Duodenal mucosa (tissue), 2 donors: ENCODE measurements at regions not wholly inside any gene's neighbourhood (a gene's known extent, or its start where the extent isn't known, plus 50 kb on each side); places are given as distances from the start of the nearest gene placed in this dataset.
"Not testable (repeated sequence)": the region's sequence is repeated elsewhere in the genome, so short reads cannot be mapped to it uniquely, and the experiment has no call there.

Experiments
- H3K27ac ChIP-seq: one replicate; pipeline ENCODE4 v1.7.0; 2013; ENCODE audit warnings: low read depth, low read length
- H3K27me3 ChIP-seq, 2 donors: one replicate each; pipeline ENCODE4 v1.7.0; 2013; ENCODE audit warnings: low read length in 2 of 2, control low read depth in 1 of 2; ENCODE audit not compliant: insufficient read depth in 2 of 2, control insufficient read depth in 1 of 2
- H3K36me3 ChIP-seq, 2 donors: one replicate each; pipeline ENCODE4 v1.7.0; 2013; ENCODE audit warnings: low read length in 2 of 2, control low read depth in 1 of 2; ENCODE audit not compliant: insufficient read depth in 2 of 2, control insufficient read depth in 1 of 2
- H3K4me1 ChIP-seq, 2 donors: one replicate each; pipeline ENCODE4 v1.7.0; 2013; ENCODE audit warnings: low read length in 2 of 2, control low read depth in 1 of 2; ENCODE audit not compliant: insufficient read depth in 2 of 2, control insufficient read depth in 1 of 2
- H3K4me3 ChIP-seq, 2 donors: one replicate each; pipeline ENCODE4 v1.7.0; 2013; ENCODE audit warnings: low read length in 2 of 2, low read depth in 1 of 2
- H3K9ac ChIP-seq, 2 donors: one replicate each; pipeline ENCODE4 v1.7.0; 2013; ENCODE audit warnings: low read length in 2 of 2, low read depth in 1 of 2
- H3K9me3 ChIP-seq, 2 donors: one replicate each; pipeline ENCODE4 v1.7.0; 2013; ENCODE audit warnings: low read length in 2 of 2, control low read depth in 1 of 2; ENCODE audit not compliant: control insufficient read depth in 1 of 2

- Histone ChIP-seq H3K9me3 (no peaks in the 10 kb centered on the region), H3K4me3 (no peak overlapping the region), H3K4me1 (no peaks in the 10 kb centered on the region), H3K9ac (no peak overlapping the region), H3K27ac (no peak overlapping the region), H3K27me3 (no peaks in the 10 kb centered on the region), H3K36me3 (no peaks in the 10 kb centered on the region)
Observed at GRCh38 chr13:38283346-38283745, 66.3 kb upstream of the UFM1 start.

GRCh38 chr13:38265132-38265497, 84.5 kb upstream of the UFM1 start:
- Histone ChIP-seq H3K27ac (no peak overlapping the region), H3K9ac (no peak overlapping the region), H3K27me3 (no peaks in the 10 kb centered on the region), H3K9me3 (no peaks in the 10 kb centered on the region), H3K4me1 (no peaks in the 10 kb centered on the region), H3K4me3 (no peak overlapping the region), H3K36me3 (no peaks in the 10 kb centered on the region)

DNA sequence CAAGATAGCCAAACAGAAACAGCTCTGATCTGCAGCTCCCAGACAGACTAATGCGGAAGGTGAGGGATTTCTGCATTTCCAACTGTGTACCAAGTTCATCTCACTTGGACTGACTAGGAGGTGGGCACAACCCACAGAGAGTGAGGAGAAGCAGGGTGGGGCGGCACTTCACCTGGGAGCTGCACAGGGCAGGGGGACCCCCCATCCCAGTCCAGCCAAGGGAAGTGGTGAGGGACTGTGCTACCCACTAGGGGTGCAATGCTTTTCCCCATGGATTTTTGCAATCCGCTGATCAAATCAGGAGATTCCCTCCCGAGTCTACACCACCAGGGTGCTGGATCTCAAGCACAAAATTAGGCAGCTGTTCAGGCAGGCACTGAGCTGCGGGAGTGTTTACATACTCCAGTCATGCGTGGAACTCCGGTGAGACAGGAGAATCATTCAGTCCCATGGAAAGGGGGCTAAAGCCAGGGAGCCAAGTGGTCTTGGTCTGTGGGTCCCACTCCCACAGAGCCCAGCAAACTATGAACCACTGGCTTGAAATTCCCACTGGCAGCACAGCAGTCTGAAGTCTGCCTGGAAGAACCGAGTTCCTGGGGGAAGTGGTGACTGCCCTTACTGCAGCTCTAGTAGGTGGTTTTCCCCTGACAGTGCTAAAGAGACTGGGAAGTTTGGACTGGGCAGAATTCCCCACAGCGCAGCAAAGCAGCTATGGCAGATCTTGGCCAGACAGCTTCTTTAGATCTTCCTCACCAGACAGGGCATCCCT, 85.1 kb upstream of the UFM1 start:
- Histone ChIP-seq H3K9ac (no peak overlapping the region), H3K9me3 (no peaks in the 10 kb centered on the region), H3K27ac (no peak overlapping the region), H3K36me3 (no peaks in the 10 kb centered on the region), H3K4me3 (no peak overlapping the region), H3K27me3 (no peaks in the 10 kb centered on the region), H3K4me1 (no peaks in the 10 kb centered on the region)

DNA sequence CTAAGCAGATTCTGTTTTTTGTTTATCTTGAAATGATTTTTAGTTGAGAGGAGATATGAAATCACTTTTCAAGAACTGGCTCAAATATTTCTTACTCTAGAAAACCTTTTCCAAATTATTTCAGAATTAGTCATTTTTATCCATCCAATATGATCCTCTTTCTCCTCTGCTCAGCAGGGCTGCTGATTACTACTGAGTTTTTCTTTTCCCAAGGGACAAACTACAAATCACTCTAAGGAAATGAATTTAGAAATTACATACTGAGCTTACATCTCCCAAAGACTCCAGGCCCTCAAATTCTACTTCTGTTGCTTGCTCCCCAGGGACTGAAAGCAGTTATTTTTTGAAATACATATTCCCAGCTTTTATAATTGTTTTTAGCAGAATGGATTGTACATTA, 87.4 kb upstream of the UFM1 start:
- H3K9me3 ChIP-seq = no peaks in the 10 kb centered on the region
- H3K9ac ChIP-seq = no peak overlapping the region
- H3K27ac ChIP-seq = no peak overlapping the region
- no peaks in the 10 kb centered on the region for H3K36me3 ChIP-seq
- H3K4me1 ChIP-seq = no peaks in the 10 kb centered on the region
- no peaks in the 10 kb centered on the region for H3K27me3 ChIP-seq
- H3K4me3 ChIP-seq = no peak overlapping the region

- Histone ChIP-seq H3K9me3 (no peaks in the 10 kb centered on the region), H3K27ac (no peak overlapping the region), H3K36me3 (no peaks in the 10 kb centered on the region), H3K27me3 (no peaks in the 10 kb centered on the region), H3K4me1 (no peaks in the 10 kb centered on the region), H3K4me3 (no peak overlapping the region), H3K9ac (no peak overlapping the region)
Observed at GRCh38 chr13:38255600-38255999, 94.1 kb upstream of the UFM1 start.

- H3K36me3 ChIP-seq = no peaks in the 10 kb centered on the region
- H3K27ac ChIP-seq = no peak overlapping the region
- H3K9ac ChIP-seq = no peak overlapping the region
- H3K4me3 ChIP-seq = no peak overlapping the region
- H3K4me1 ChIP-seq = no peaks in the 10 kb centered on the region
- H3K9me3 ChIP-seq = peaks cover 0 to 2% of the 10 kb centered on the region in 2 donors
- H3K27me3 ChIP-seq = no peaks in the 10 kb centered on the region
Observed at GRCh38 chr13:38239874-38240273, 109.8 kb upstream of the UFM1 start.

DNA sequence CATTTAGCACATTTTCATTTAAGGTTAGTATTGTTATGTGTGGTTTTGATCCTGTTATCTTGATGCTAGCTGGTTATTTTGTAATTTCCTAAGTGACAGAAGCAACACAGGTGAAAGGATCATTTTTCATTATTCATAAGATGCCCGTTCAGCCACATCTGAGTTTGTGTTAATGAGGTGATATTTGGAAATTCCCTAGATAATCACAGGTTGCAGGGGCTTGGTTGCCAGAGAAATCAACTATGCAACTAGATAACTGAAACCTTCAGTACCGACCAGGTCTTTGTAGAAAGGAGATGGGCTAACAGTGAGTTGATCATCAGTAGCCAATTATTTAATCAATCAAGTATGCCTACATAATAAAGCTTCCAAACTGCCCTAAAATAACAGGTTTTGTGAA, 121.3 kb upstream of the UFM1 start:
- peaks cover 0 to 3% of the 10 kb centered on the region in 2 donors for H3K9me3 ChIP-seq
- H3K4me3 ChIP-seq = no peak overlapping the region
- H3K27ac ChIP-seq = no peak overlapping the region
- H3K4me1 ChIP-seq = no peaks in the 10 kb centered on the region
- H3K9ac ChIP-seq = no peak overlapping the region
- no peaks in the 10 kb centered on the region for H3K36me3 ChIP-seq
- no peaks in the 10 kb centered on the region for H3K27me3 ChIP-seq

- Histone ChIP-seq H3K4me3 (no peak overlapping the region), H3K36me3 (no peaks in the 10 kb centered on the region), H3K27ac (no peak overlapping the region), H3K27me3 (no peaks in the 10 kb centered on the region), H3K9ac (no peak overlapping the region), H3K9me3 (peaks cover 0 to 3% of the 10 kb centered on the region in 2 donors), H3K4me1 (no peaks in the 10 kb centered on the region)
Observed at GRCh38 chr13:38226496-38226895, 123.2 kb upstream of the UFM1 start.

- no peak overlapping the region for H3K4me3 ChIP-seq
Observed at GRCh38 chr13:38223089-38223488, 126.6 kb upstream of the UFM1 start.

DNA sequence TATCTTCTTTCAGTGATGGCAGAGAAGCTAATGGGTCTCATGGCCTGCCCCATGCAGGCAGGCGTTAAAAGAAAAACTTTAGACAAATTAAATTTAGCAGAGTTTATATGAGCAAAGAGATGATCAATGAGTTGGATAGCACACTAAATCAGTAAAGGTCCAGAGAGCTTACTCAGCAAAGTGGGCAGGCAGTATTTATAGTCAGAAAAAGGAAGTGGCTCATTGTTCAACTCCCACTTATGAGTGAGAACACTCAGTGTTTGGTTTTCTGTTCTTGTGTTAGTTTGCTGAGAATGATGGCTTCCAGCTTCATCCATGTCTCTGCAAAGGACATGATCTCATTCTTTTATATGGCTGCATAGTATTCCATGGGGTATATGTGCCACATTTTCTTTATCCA, 128.5 kb upstream of the UFM1 start:
- not testable (repeated sequence) for H3K9ac ChIP-seq, H3K9me3 ChIP-seq, H3K36me3 ChIP-seq, H3K4me3 ChIP-seq, H3K4me1 ChIP-seq, H3K27ac ChIP-seq, H3K27me3 ChIP-seq

More at GRCh38 chr13:38223089-38223488, 126.6 kb upstream of the UFM1 start:
- Histone ChIP-seq H3K36me3 (no peaks in the 10 kb centered on the region), H3K9me3 (no peaks in the 10 kb centered on the region), H3K27me3 (no peaks in the 10 kb centered on the region), H3K9ac (no peak overlapping the region), H3K4me1 (no peaks in the 10 kb centered on the region), H3K27ac (no peak overlapping the region)

DNA sequence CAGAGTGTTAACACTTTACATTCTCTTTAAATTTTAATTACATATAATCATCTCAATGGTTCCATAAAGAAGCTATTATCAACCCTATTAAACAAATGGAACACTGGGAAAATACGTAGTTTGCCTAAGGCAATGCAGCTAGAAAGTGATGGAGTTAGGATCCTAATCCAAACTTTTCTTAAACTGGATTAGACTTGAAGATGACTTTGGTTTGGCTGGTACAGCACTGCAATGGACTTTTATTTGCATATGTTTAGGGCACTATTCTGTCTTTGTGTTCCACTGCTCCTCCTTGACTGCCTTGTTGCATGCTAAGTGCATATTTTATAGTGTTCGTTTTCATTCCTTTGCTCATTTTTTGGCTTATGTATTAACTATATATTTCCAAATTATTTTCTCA, 133.5 kb upstream of the UFM1 start:
- Histone ChIP-seq H3K4me1 (no peaks in the 10 kb centered on the region), H3K27ac (no peak overlapping the region), H3K4me3 (no peak overlapping the region), H3K9ac (no peak overlapping the region), H3K36me3 (no peaks in the 10 kb centered on the region), H3K9me3 (no peaks in the 10 kb centered on the region), H3K27me3 (no peaks in the 10 kb centered on the region)
